ENCODE measurements at regions not wholly inside any gene's neighbourhood (a gene's known extent, or its start where the extent isn't known, plus 50 kb on each side); places are given as distances from the start of the nearest gene placed in this dataset.

DNA sequence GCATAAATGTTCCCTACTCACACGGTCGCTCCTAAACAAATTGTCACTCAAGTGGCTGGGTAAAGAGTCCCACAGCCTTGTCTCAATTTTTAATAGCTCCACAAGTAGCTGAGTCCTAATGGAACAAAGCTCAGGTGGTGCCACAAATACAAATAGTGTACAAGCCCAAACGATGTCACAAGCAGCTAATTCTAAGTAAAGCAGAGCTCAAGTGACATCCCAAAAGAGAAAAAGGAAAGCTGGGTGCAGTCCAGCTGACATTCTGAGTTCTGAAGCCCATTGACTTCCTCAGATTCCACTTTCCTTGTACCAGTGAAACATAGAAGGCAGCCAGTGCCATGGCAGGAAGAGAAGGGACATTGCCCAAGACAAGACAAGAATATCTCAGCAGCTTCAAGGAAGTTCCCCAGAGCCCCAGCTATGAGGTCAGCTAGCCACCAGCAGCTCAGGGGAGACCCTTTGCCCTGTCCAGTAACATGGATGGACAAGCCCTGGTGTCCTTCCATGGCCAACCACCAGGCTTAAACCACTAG lies 231.2 kb upstream of the SGCD start:
- no peak for DNase-seq

DNA sequence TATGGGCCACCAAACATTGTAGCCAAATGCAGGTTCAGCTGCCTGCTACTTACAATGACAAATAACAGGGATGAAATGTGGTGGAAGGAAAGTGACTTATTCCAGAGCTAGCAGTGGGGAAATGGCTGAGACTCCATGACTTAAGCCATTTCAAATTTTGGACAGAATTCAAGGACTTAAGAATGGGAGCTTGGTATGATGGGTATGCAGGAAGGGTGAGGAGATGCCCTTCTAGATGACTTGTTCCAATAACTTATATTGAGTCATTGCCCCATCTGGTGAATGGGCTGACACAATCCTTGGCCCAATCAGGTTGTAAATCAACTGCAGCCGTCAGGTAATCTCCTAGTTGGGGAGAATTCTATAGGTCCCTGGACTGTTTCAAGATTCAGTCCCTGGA lies 230.7 kb upstream of the SGCD start:
- no peak for DNase-seq

DNA sequence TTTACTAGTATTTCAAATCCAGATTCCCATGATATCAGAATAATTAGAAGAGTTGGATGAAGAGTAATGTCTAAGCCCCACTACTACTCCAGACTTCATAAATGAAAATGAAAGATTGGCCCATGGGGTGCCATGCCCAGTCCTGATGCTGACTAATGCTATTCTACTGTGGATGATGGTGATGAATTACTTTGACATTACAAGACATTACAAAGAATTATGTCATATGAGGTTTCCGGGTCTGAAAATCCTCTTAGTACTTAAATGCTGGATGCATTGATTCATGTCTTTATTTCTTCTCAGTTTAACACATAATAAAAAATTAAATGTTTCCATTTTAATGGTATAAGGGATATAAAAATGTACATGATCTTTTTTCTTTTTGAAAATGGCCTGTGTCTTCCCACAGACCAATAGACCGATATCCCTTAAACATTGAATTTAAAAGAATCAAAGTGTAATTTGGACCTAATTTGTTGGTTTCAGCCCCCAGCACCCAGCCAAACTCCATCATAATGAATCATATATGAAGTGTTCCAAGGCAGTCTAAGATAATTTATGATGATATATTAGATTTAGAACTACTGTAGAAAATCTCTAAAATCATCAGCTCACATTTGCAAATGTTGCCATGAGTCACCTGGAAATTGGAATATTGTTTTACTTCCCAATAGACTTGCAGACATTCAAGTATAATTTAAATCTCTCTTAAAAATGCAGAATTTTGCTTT lies 223.6 kb upstream of the SGCD start:
- no peak for DNase-seq

DNA sequence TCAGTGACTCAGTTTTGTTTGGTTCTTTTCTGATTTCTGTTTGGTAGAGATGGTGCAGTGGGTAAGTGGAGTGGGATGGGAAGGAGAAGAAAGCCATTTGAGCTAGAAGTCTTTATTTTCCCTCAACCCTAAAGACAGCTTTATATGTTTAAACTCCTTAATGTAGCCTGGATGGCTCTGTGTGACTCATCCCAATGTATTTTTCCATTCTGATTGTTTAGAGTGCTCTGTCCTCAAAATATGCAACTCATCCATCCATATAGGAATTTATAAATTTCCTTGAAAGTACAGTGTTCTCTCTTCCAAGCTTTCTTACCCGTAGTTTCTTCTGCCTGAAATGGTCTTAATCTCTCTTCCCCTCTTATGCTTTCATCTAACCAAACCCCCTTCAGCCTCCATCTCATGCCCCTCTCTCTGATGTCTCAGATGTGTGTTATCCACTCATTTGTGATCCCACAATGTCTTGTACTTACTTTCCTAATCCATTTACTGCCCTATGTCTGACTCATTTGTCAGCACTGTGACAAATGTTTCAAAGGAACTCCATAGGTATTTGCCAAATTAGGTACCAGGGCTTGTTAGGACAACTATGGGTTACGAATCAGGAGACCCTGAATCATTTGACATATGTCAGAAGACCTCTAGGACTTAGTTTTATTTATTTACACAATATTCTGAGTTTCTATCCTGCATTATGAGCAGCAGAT lies 217.5 kb upstream of the SGCD start:
- no peak for DNase-seq

DNA sequence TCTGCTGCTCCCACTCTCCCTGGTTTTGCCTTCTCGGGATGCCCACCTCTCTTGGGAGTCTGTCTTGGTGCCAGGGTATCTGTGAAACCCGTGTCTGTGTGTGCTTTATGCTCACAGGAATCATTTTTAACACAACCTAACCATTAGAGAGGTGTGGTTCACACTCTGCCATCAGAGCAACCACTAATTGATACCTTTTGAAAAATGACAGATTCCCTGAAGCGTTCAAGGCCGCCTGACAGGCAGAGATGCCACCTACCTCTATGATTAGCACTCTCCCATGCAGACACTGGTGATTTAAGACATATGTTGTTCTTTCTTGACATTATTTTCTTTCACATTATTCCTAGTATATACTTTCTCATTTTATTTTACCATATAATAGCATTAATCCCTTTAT lies 207.3 kb upstream of the SGCD start:
- DNase-seq: no peak

DNA sequence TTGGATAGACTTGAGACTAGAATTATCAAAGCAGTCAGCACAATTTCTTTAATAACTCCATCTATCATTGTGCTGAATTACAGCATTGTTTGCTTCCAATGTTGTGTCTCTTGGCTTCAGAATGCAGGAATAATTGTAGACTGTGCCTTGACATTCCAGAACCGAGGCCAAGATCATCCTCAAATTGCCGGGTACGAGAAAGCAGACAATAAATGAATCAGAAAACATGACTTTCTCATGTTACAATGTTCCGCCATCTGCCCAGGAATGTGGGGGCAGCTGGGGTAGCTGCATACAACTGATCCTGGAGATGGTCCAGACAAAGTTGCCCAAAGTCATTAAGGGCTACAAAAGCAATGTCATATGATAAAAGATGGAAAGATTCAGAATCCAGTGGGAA lies 206.2 kb upstream of the SGCD start:
- DNase-seq: no peak

DNA sequence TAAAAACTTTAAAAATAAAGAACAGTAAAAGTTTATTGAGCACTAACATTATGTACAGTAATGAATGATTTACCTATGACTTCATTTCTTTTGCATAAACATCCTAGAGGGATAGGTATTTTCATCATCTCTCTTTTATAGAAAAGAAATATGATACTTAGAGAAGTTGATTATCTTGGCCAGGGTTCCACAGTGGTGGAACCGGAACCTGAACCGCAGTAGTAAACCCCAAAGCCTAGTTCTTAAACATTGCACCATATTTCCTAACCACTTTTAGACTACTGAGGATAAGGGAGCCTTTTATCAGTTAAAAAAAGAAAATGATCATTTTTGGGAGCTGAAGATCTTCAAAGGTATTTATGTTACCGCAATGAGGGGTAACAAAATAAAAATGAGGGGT lies 205.7 kb upstream of the SGCD start:
- DNase-seq: no peak

DNA sequence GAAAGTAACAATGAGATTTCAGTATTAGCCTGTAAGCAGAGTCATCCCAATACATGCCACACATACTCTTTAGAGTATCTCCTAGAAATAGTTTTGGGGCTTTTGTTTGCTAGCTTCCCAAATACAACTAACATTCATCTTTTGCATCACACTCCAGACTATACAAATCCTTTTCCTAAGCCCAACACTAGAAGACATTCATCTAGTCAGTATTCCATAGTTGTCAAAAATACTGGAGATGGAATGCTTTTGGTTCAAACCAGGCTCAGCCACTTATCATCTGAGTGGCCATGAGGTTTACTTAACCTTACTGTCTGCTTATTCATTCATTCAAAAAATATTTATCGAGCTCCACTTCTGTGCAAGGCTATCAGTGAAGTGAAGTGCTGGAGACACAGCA lies 205.1 kb upstream of the SGCD start:
- DNase-seq: no peak

DNA sequence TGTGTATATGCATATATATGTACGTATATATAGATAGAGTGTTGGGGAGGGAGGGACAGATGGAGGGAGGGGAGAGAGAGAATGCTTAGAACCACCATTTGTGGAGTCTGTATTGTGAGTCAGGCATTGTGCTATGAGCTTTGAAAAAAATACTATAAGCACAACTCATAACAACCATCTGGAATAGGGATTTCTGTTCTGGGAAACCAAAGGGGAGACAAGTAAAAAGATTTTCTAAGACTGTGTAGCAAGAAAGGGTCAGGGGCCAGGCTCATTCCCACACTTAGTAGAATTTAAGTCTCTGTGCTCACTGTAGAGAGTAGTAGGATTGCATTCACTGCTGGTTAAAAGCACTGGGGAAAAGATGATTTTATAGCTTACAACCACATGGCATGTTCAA lies 202.3 kb upstream of the SGCD start:
- DNase-seq: no peak

DNA sequence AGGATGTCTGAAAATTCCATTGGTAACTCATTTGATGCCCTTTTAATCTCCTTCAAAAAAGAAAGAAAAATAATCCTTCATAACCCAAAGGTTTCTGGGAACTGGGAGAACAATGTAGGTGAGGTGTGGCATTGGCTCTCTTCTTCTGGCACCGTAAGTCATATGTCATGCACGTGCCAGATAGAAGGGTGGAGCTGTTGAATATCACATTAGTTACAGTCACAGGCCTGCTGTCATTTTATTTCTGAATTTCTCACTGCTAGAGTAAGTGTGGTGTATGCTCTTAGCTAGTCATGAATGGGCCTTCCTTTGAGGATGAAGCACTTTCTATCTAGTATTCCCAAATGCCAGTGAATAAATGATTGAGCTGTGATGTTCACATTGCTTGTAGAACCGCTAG lies 201.8 kb upstream of the SGCD start:
- no peak for DNase-seq

DNA sequence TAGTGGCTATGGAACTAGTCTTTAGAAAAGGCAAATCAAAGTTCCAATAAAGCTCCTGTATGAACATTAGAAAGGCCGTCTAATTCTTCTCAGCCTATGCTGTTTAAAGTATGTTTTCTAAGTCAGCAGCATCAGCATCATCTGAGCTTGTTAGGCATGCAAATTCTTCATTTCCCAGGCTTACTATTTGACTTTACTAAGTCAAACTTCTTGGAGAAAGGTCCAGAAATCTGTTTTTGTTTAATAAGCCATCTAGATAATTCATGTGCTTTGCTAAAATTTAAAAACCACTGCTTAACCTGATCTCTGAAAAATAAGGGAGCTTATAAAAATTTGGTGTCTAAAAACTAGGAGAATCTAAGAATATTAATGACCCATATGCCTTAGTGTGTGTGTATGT lies 200.2 kb upstream of the SGCD start:
- no peak for DNase-seq

DNA sequence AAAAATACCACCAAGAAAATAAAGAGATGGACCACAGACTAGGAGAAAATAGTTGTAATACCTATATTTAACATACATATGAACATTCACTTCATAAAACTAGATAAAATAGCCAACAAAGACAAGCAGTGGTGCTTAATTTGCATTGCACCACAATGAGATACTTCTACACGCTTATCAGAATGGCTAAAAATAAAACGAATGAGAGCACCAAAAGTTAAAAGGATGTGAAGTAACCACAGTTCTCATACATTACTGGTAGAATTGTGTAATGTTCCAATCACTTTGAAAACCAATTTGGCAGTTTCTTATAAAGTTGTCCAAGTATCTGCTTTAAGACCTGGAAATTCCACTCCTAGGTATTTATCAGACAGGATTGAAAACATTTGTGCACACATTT lies 198.9 kb upstream of the SGCD start:
- no peak for DNase-seq

DNA sequence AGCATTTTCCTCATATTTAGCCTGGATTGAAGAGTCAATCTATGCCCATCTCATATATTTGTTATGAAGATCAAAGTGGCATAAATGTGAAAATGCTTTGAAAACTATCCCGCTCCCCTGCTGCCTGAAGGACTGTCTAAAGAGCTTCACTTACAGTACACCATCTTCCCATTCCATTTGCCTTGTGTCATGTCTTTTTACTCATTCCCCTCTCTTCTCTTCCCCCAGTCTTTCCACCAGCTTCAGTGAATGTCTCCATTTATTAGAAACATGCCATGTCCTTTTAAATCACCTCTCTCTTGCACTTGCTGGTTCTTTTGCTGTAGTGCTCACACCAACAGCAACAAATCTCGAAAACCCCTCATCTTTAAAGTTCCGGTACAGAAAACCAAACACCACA lies 192.7 kb upstream of the SGCD start:
- DNase-seq: no peak

DNA sequence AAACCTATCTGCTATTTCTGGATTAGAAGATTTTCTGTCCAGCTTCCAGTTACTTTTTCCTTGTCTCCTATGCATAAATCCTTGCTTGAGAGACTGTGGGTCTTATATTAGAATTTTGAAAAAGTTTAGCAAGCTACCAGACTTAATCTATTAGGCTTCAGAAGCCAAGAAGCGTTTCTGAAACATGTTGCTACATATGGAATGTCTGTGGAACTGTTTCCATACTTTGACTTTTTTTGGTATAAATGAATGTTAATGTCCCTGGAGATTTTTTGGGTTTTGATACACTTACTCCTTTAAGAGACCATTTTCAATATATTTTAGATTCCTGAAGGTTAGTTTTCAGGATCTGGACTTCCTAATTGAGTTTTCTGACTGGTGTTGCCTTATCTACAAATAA lies 191.4 kb upstream of the SGCD start:
- no peak for DNase-seq

DNA sequence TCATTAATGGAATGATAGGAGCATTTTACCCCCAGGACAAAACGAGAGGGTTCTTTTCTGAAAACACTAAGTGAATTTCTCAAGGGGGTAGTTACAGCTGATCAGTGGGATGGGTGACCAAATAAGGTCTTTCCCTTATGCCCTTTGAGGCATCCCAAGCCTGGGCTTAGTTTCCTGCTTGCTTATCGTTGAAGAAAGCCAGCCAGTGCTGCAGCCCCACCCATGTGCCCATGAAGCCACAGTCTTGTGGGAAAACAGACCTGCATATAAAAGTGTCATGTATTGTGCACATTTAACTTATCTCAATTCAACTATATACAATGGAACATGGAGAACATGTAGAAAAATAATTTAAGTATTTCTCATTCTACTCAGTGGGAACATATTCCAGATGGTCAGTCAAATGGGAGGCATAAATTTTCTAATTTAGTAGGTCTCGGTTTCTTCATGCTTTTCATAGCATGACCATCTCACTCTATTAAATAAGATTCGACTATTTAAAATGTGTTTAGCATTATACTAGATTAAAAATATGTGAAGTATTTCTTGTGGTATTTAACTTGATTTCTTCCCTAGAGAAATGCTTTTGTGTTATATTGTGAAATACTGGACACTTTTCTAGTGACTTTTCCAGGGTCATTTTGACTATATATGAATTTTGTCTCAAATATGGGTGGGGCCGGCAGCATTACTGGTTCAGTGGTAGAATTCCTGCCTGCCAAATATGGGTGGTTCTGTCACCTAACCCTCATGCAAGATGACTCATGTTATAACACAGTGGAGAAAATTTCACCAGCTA lies 189.7 kb upstream of the SGCD start:
- DNase-seq: no peak

DNA sequence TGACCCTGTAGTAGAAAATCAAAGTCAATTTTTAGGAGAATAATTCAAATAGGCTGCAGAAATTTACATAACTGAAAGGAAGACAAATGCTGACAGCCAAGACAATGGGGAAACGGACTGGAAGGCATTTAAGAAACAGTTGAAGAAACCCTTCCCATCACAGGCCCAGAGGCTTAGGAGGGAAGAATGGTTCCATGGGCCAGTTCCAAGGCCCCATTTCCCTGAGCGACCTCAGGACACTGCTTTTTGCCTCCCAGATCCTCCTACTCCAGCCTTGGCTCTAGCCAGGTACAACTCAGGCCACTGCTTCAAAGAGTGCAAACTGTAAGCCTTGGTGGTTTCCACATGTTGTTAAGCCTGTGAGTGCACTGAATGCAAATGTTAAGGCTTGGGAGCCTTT lies 184.1 kb upstream of the SGCD start:
- DNase-seq: no peak

DNA sequence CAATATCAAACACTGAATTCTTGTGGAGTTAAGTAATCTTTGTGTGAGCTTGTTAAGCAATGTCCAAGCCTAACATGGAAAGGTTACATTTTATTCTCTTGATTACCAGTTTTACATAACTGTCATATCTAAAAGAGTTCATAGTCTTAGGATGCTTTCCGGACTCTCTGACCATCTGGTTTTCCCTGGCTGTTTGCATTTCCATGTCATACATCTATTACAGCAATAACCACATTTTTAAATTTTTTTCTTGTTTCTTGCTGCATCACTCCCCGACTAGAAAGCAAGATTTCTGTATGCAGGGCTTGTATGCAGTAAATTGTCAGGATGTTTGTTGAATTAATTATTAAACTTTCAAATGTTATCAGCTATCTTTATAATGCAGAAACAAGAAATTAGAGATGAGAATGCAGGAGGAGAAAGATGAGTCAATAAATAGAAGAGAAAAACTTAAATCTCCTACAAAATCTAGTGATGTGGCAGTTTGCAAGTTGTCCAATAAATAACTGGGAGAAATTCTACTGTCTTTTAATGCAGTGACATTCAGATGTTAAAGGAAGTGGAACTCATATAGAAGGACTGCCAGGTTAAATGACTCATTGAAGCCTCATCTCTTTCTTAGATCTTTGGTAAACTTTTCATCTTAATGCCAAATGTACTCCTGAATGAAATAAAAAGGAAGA lies 179.6 kb upstream of the SGCD start:
- no peak for DNase-seq

DNA sequence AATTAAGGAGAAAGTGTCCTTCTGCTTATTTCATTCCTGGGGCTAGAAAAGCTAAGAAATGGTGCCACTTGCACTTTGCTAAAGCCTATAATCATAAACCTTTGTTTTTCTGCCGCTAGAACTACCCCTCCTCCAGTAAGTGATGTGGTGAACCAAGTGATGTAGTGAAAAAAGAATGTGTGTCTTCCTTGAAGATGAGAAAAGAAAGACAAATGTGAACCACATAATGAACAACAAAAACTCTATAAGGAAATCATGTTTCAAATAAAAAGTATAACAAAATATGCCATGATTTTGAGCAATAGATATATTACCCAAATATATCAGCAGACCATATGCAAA lies 179.0 kb upstream of the SGCD start:
- DNase-seq: no peak

DNA sequence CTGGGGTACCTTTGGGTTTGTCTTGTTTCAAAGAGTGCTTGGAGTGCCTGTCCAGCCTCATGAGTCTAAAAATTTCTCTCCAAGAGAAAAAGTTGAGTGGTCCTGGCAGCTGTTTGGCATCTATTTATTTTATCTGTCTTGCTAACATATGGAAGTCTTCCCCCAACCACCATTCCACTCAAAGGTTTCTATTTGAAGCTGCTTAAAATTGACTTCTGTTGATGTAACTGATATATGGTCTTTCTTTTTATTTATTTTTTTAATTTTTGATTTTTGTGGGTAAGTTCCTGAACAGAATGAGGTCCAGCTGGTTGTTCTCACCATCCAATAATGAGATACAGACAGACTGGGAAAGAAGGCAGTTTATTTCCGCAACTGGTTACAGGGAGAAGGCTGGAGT lies 178.7 kb upstream of the SGCD start:
- DNase-seq: no peak

DNA sequence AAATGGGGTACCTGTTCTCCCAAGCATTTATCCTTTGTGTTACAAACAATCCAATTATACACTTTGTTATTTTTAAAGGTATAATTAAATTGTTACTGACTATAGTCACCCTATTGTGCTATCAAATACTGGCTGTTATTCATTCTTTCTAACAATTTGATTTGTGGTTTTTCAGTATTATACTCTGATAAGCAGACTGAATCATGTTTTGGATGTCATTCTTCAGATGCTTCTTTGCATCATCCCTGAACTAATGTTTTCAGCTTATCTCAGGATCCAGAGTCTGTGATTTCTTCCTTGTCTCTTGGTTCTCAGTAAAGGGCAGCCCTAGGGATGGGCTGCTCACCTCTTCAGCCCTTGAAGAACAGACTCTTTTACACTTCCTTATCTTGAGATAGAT lies 177.8 kb upstream of the SGCD start:
- DNase-seq: no peak

DNA sequence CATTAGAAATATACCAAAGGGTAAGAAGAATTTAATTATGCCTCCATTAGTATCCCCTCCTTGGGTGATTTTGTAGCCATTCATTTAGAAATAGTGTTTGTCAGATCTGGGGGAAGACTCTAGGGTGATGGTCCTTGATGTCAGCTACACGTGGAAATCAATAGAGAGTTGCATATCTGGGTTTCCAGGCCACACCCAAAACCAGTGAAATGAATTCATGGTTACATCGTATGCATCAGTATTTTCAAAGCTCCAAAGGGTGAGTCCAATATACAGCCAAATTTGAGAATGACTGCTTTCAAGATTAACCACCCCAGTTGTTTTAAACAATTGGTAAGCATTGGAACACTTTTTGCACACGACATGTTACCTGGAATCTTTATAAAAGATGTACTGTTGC lies 173.4 kb upstream of the SGCD start:
- DNase-seq: no peak

DNA sequence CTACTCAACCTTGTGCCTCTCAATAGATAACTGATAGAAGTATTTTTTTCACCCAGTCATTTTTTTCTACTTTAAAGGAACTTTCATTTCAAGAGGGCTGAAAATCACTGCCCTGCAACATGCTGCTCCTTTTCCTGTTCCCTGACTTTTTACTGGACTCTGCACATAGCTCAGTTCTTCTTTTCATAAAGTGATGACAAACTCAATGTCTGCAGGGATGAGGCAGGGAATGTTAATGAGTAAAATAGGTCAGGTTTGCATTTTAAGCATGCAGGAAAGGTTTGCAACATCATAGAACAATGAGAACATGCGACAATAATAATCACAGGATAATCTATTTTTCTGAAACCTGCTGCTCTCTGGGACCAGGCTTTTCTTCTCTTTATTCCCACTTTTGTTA lies 172.2 kb upstream of the SGCD start:
- no peak for DNase-seq

DNA sequence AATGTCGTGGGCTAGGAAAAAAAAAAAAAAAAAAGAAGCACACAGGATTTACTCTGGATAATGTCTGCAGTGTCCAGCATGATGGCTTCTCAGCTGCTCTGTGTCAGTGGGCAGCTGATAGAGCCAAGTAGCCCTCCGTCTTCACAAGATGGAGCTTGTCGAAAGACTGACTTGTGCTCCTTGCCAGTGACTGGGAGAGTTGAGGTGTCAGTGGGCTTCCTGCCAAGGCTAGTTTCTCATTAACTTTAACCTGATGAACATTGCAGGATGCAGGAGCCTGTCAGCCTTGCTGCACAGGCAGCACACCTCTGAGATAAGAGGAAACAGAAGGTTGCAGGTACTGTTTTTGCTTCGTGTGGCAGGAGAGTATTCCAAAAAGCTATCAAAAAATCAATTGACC lies 171.4 kb upstream of the SGCD start:
- DNase-seq: no peak

DNA sequence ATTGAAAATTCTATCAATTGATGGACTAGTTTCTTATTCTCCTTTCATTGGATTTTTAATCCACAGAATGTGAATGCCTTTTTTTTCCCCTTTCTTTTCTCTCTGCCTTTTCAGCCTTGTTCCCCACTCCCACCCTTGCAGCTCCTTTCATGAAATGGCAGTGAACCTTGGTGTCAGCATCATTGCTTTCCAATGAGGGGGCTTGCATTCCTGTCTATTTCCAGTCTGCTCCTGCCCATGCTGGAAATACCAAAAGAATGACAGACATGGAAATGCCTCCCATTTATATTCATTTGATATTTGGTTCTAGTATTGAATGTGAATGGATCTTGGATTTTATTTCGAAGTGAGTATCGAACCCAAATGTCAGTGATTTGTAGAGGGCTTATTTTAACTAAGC lies 162.7 kb upstream of the SGCD start:
- no peak for DNase-seq
